ENCODE measurements at regions not wholly inside any gene's neighbourhood (a gene's known extent, or its start where the extent isn't known, plus 50 kb on each side); places are given as distances from the start of the nearest gene placed in this dataset.
"Not testable (repeated sequence)": the region's sequence is repeated elsewhere in the genome, so short reads cannot be mapped to it uniquely, and the experiment has no call there.

GRCh38 chr3:101913168-101913567, 63.9 kb downstream of the NFKBIZ start:
- Histone ChIP-seq H3K27ac (ENCODE audit: insufficient read depth, low read length, poor library complexity, severe bottlenecking) (no peak overlapping the region), H3K27me3 (replicated peaks; ENCODE audit: control insufficient read depth, insufficient read depth, low read length, poor library complexity, severe bottlenecking) (no peaks in the 10 kb centered on the region), H3K4me1 (ENCODE audit: control insufficient read depth, insufficient read depth, low read length, poor library complexity, severe bottlenecking) (no peaks in the 10 kb centered on the region), H3K9me3 (ENCODE audit: control insufficient read depth, low read length) (no peaks in the 10 kb centered on the region), H3K4me3 (ENCODE audit: insufficient read depth, low read depth, low read length, poor library complexity, severe bottlenecking) (no peak overlapping the region), H3K36me3 (ENCODE audit: control insufficient read depth, insufficient read depth, low read length) (no peaks in the 10 kb centered on the region)
- DNase-seq, result no peak

GRCh38 chr3:101917761-101918160, 68.4 kb downstream of the NFKBIZ start:
- H3K4me1 ChIP-seq (ENCODE audit: control insufficient read depth, insufficient read depth, low read length, poor library complexity, severe bottlenecking); H3K27me3 ChIP-seq (replicated peaks; ENCODE audit: control insufficient read depth, insufficient read depth, low read length, poor library complexity, severe bottlenecking); H3K9me3 ChIP-seq (ENCODE audit: control insufficient read depth, low read length); H3K27ac ChIP-seq (ENCODE audit: insufficient read depth, low read length, poor library complexity, severe bottlenecking); H3K36me3 ChIP-seq (ENCODE audit: control insufficient read depth, insufficient read depth, low read length); DNase-seq; H3K4me3 ChIP-seq (ENCODE audit: insufficient read depth, low read depth, low read length, poor library complexity, severe bottlenecking): not testable (repeated sequence)

GRCh38 chr3:101922151-101922725, 72.9 kb downstream of the NFKBIZ start:
- H3K4me1 ChIP-seq (ENCODE audit: control insufficient read depth, insufficient read depth, low read length, poor library complexity, severe bottlenecking); DNase-seq: not testable (repeated sequence)

GRCh38 chr3:101924621-101925020, 75.3 kb downstream of the NFKBIZ start:
- H3K27me3 ChIP-seq (replicated peaks; ENCODE audit: control insufficient read depth, insufficient read depth, low read length, poor library complexity, severe bottlenecking); H3K4me3 ChIP-seq (ENCODE audit: insufficient read depth, low read depth, low read length, poor library complexity, severe bottlenecking); H3K36me3 ChIP-seq (ENCODE audit: control insufficient read depth, insufficient read depth, low read length); H3K9me3 ChIP-seq (ENCODE audit: control insufficient read depth, low read length); H3K27ac ChIP-seq (ENCODE audit: insufficient read depth, low read length, poor library complexity, severe bottlenecking); H3K4me1 ChIP-seq (ENCODE audit: control insufficient read depth, insufficient read depth, low read length, poor library complexity, severe bottlenecking); DNase-seq: not testable (repeated sequence)

More at GRCh38 chr3:101922151-101922725, 72.9 kb downstream of the NFKBIZ start:
- not testable (repeated sequence) for H3K9me3 ChIP-seq (ENCODE audit: control insufficient read depth, low read length); H3K36me3 ChIP-seq (ENCODE audit: control insufficient read depth, insufficient read depth, low read length); H3K4me3 ChIP-seq (ENCODE audit: insufficient read depth, low read depth, low read length, poor library complexity, severe bottlenecking); H3K27ac ChIP-seq (ENCODE audit: insufficient read depth, low read length, poor library complexity, severe bottlenecking); H3K27me3 ChIP-seq (replicated peaks; ENCODE audit: control insufficient read depth, insufficient read depth, low read length, poor library complexity, severe bottlenecking)

- H3K36me3 ChIP-seq (ENCODE audit: control insufficient read depth, insufficient read depth, low read length); H3K4me1 ChIP-seq (ENCODE audit: control insufficient read depth, insufficient read depth, low read length, poor library complexity, severe bottlenecking); H3K27ac ChIP-seq (ENCODE audit: insufficient read depth, low read length, poor library complexity, severe bottlenecking); DNase-seq; H3K27me3 ChIP-seq (replicated peaks; ENCODE audit: control insufficient read depth, insufficient read depth, low read length, poor library complexity, severe bottlenecking); H3K4me3 ChIP-seq (ENCODE audit: insufficient read depth, low read depth, low read length, poor library complexity, severe bottlenecking); H3K9me3 ChIP-seq (ENCODE audit: control insufficient read depth, low read length): not testable (repeated sequence)
These were observed 75.8 kb downstream of the NFKBIZ start for GRCh38 chr3:101925124-101925523.

GRCh38 chr3:101925564-101925963, 76.2 kb downstream of the NFKBIZ start:
- Histone ChIP-seq H3K27me3 (replicated peaks; ENCODE audit: control insufficient read depth, insufficient read depth, low read length, poor library complexity, severe bottlenecking) (no peaks in the 10 kb centered on the region), H3K36me3 (ENCODE audit: control insufficient read depth, insufficient read depth, low read length) (no peaks in the 10 kb centered on the region), H3K27ac (ENCODE audit: insufficient read depth, low read length, poor library complexity, severe bottlenecking) (no peak overlapping the region), H3K4me3 (ENCODE audit: insufficient read depth, low read depth, low read length, poor library complexity, severe bottlenecking) (no peak overlapping the region), H3K4me1 (ENCODE audit: control insufficient read depth, insufficient read depth, low read length, poor library complexity, severe bottlenecking) (peaks cover 8% of the 10 kb centered on the region), H3K9me3 (ENCODE audit: control insufficient read depth, low read length) (no peaks in the 10 kb centered on the region)
- no peak for DNase-seq

- H3K27me3 ChIP-seq (replicated peaks; ENCODE audit: control insufficient read depth, insufficient read depth, low read length, poor library complexity, severe bottlenecking), result no peaks in the 10 kb centered on the region
- peaks cover 8% of the 10 kb centered on the region for H3K4me1 ChIP-seq (ENCODE audit: control insufficient read depth, insufficient read depth, low read length, poor library complexity, severe bottlenecking)
- H3K36me3 ChIP-seq (ENCODE audit: control insufficient read depth, insufficient read depth, low read length), result no peaks in the 10 kb centered on the region
- H3K27ac ChIP-seq (ENCODE audit: insufficient read depth, low read length, poor library complexity, severe bottlenecking), result no peak overlapping the region
- H3K4me3 ChIP-seq (ENCODE audit: insufficient read depth, low read depth, low read length, poor library complexity, severe bottlenecking), result no peak overlapping the region
- H3K9me3 ChIP-seq (ENCODE audit: control insufficient read depth, low read length), result no peaks in the 10 kb centered on the region
- no peak for DNase-seq
These were observed 77.3 kb downstream of the NFKBIZ start for GRCh38 chr3:101926594-101927105.

GRCh38 chr3:101928890-101929289, 79.6 kb downstream of the NFKBIZ start:
- H3K4me1 ChIP-seq (ENCODE audit: control insufficient read depth, insufficient read depth, low read length, poor library complexity, severe bottlenecking), result peaks cover 8% of the 10 kb centered on the region
- DNase-seq, result no peak

GRCh38 chr3:101931081-101931480, 81.8 kb downstream of the NFKBIZ start:
- no peak for DNase-seq
- H3K4me3 ChIP-seq (ENCODE audit: insufficient read depth, low read depth, low read length, poor library complexity, severe bottlenecking), result no peak overlapping the region

More at GRCh38 chr3:101928890-101929289, 79.6 kb downstream of the NFKBIZ start:
- Histone ChIP-seq H3K27ac (ENCODE audit: insufficient read depth, low read length, poor library complexity, severe bottlenecking) (no peak overlapping the region), H3K27me3 (replicated peaks; ENCODE audit: control insufficient read depth, insufficient read depth, low read length, poor library complexity, severe bottlenecking) (no peaks in the 10 kb centered on the region), H3K36me3 (ENCODE audit: control insufficient read depth, insufficient read depth, low read length) (no peaks in the 10 kb centered on the region), H3K9me3 (ENCODE audit: control insufficient read depth, low read length) (no peaks in the 10 kb centered on the region), H3K4me3 (ENCODE audit: insufficient read depth, low read depth, low read length, poor library complexity, severe bottlenecking) (no peak overlapping the region)

GRCh38 chr3:101932326-101933068, 83.2 kb downstream of the NFKBIZ start:
- Histone ChIP-seq H3K27me3 (replicated peaks; ENCODE audit: control insufficient read depth, insufficient read depth, low read length, poor library complexity, severe bottlenecking) (no peaks in the 10 kb centered on the region), H3K36me3 (ENCODE audit: control insufficient read depth, insufficient read depth, low read length) (no peaks in the 10 kb centered on the region), H3K4me1 (ENCODE audit: control insufficient read depth, insufficient read depth, low read length, poor library complexity, severe bottlenecking) (no peaks in the 10 kb centered on the region), H3K27ac (ENCODE audit: insufficient read depth, low read length, poor library complexity, severe bottlenecking) (no peak overlapping the region), H3K9me3 (ENCODE audit: control insufficient read depth, low read length) (no peaks in the 10 kb centered on the region), H3K4me3 (ENCODE audit: insufficient read depth, low read depth, low read length, poor library complexity, severe bottlenecking) (no peak overlapping the region)
- DNase-seq, result no peak

More at GRCh38 chr3:101931081-101931480, 81.8 kb downstream of the NFKBIZ start:
- no peaks in the 10 kb centered on the region for H3K27me3 ChIP-seq (replicated peaks; ENCODE audit: control insufficient read depth, insufficient read depth, low read length, poor library complexity, severe bottlenecking)
- no peaks in the 10 kb centered on the region for H3K9me3 ChIP-seq (ENCODE audit: control insufficient read depth, low read length)
- H3K36me3 ChIP-seq (ENCODE audit: control insufficient read depth, insufficient read depth, low read length), result no peaks in the 10 kb centered on the region
- no peak overlapping the region for H3K27ac ChIP-seq (ENCODE audit: insufficient read depth, low read length, poor library complexity, severe bottlenecking)
- H3K4me1 ChIP-seq (ENCODE audit: control insufficient read depth, insufficient read depth, low read length, poor library complexity, severe bottlenecking), result no peaks in the 10 kb centered on the region

Data from effector memory CD4-positive, alpha-beta T cell (primary cell).